ENCODE measurements at regions not wholly inside any gene's neighbourhood (a gene's known extent, or its start where the extent isn't known, plus 50 kb on each side); places are given as distances from the start of the nearest gene placed in this dataset.

DNA sequence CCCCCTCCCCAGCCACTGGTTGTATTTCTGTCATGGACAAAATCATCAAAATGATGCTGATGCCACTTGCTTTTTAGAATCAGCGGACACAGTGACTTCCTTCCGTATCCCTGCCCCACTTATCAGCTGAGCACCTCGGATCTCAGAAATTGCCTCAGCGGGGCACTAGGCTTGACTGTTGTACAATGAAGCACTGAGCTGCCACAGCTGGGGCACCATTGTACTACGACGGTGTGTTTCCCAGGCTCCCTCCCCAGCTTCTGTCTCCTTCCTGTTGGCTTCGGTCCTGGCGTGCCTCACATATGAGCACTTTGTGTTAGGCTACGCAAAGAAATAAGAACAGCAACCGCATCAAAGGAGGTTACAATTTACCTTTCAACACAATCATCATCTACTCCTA is 82.4 kb downstream of the F11 start:
- Histone ChIP-seq H3K79me2 (no peaks in the 10 kb centered on the region), H3K4me1 (no peaks in the 10 kb centered on the region), H3K27me3 (ENCODE audit: control insufficient read depth, insufficient read depth, low read length) (no peaks in the 10 kb centered on the region), H2AFZ (no peak overlapping the region), H3K9me3 (ENCODE audit: control insufficient read depth, low read length) (no peaks in the 10 kb centered on the region), H3K4me2 (ENCODE audit: low read length) (no peak overlapping the region), H3K4me3 (ENCODE audit: low read depth, low read length) (no peak overlapping the region), H3K36me3 (ENCODE audit: control insufficient read depth, insufficient read depth, low read length) (no peaks in the 10 kb centered on the region), H3K27ac (no peak overlapping the region), H3K9ac (no peak overlapping the region)
- TF ChIP-seq, protein P1, sequence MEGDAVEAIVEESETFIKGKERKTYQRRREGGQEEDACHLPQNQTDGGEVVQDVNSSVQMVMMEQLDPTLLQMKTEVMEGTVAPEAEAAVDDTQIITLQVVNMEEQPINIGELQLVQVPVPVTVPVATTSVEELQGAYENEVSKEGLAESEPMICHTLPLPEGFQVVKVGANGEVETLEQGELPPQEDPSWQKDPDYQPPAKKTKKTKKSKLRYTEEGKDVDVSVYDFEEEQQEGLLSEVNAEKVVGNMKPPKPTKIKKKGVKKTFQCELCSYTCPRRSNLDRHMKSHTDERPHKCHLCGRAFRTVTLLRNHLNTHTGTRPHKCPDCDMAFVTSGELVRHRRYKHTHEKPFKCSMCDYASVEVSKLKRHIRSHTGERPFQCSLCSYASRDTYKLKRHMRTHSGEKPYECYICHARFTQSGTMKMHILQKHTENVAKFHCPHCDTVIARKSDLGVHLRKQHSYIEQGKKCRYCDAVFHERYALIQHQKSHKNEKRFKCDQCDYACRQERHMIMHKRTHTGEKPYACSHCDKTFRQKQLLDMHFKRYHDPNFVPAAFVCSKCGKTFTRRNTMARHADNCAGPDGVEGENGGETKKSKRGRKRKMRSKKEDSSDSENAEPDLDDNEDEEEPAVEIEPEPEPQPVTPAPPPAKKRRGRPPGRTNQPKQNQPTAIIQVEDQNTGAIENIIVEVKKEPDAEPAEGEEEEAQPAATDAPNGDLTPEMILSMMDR (IDR thresholded peaks at IDR 0.05) = no peak

DNA sequence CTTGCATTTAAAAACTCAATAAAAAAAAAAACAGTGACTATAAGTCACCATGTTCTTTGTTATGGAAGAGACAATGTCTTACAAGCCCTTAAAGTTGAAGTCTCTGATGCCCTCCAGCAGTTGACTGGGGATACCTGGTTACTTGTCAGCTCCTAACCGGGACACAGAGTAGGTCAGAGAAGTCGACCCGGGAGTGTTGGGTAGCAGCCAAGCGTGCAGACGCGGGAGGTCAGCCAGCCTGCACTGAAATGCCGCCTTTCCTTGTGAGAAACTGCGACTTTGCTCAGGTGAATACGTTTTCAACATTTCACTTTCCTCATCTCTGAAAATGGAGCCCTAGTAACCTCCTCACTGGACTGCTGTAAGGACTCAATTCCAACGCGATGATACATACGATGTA is 81.8 kb downstream of the F11 start:
- TF ChIP-seq, protein P1 (IDR thresholded peaks at IDR 0.05) = no peak
- no peaks in the 10 kb centered on the region for H3K27me3 ChIP-seq (ENCODE audit: control insufficient read depth, insufficient read depth, low read length)
- H3K36me3 ChIP-seq (ENCODE audit: control insufficient read depth, insufficient read depth, low read length) = no peaks in the 10 kb centered on the region

DNA sequence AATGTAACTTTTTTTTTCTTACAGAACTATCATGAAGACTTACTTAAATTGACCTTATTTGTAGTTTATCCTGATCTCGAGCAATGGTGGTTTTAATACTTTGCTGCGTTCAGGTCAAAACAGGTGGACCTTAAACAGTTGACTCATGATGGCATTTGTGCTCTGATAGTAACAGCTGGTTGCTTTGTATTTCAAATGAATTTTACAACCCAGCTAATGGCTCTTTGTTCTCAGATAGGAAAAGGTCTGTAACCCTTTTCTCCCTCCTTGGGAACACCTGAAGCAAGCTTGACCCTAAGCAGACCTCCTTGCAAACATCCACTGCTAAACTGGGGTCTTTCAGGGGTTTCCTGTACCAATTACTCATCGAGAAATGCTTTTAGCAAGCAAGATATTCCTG is 79.2 kb downstream of the F11 start:
- Histone ChIP-seq H3K4me3 (ENCODE audit: low read depth, low read length) (no peak overlapping the region), H2AFZ (no peak overlapping the region), H3K27ac (no peak overlapping the region), H3K36me3 (ENCODE audit: control insufficient read depth, insufficient read depth, low read length) (no peaks in the 10 kb centered on the region), H3K4me1 (no peaks in the 10 kb centered on the region), H3K79me2 (no peaks in the 10 kb centered on the region), H3K4me2 (ENCODE audit: low read length) (no peak overlapping the region), H3K9me3 (ENCODE audit: control insufficient read depth, low read length) (no peaks in the 10 kb centered on the region), H3K9ac (no peak overlapping the region), H3K27me3 (ENCODE audit: control insufficient read depth, insufficient read depth, low read length) (no peaks in the 10 kb centered on the region)
- TF ChIP-seq, protein P1 (IDR thresholded peaks at IDR 0.05) = no peak

More for the DNA sequence above, 81.8 kb downstream of the F11 start:
- Histone ChIP-seq H3K9ac (no peak overlapping the region), H3K79me2 (no peaks in the 10 kb centered on the region), H3K9me3 (ENCODE audit: control insufficient read depth, low read length) (no peaks in the 10 kb centered on the region), H3K4me3 (ENCODE audit: low read depth, low read length) (no peak overlapping the region), H2AFZ (no peak overlapping the region), H3K4me1 (no peaks in the 10 kb centered on the region), H3K4me2 (ENCODE audit: low read length) (no peak overlapping the region), H3K27ac (no peak overlapping the region)

DNA sequence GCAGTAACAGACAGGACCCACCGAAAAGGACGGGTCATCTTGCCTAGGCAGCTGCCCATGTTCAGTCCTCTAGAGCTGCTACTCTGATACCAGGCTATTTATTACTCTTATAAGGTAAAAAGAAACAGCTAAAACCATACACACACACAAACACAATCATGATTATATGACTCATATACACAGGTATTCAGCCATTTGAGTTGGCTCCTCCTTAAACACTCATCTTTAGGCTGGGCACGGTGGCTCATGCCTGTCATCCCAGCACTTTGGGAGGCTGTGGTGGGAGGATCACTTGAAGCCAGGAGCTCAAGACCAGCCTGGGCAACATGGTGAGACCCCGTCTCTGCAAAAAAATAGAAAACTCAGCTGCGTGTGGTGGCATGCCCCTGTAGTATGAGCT is 76.6 kb downstream of the F11 start:
- no peak overlapping the region for H3K9ac ChIP-seq
- H3K4me3 ChIP-seq (ENCODE audit: low read depth, low read length) = no peak overlapping the region
- H3K4me1 ChIP-seq = no peaks in the 10 kb centered on the region
- H3K27ac ChIP-seq = no peak overlapping the region
- H2AFZ ChIP-seq = no peak overlapping the region
- no peaks in the 10 kb centered on the region for H3K9me3 ChIP-seq (ENCODE audit: control insufficient read depth, low read length)
- no peaks in the 10 kb centered on the region for H3K27me3 ChIP-seq (ENCODE audit: control insufficient read depth, insufficient read depth, low read length)
- no peak overlapping the region for H3K4me2 ChIP-seq (ENCODE audit: low read length)
- TF ChIP-seq, protein P1 (IDR thresholded peaks at IDR 0.05) = no peak
- no peaks in the 10 kb centered on the region for H3K79me2 ChIP-seq
- no peaks in the 10 kb centered on the region for H3K36me3 ChIP-seq (ENCODE audit: control insufficient read depth, insufficient read depth, low read length)

DNA sequence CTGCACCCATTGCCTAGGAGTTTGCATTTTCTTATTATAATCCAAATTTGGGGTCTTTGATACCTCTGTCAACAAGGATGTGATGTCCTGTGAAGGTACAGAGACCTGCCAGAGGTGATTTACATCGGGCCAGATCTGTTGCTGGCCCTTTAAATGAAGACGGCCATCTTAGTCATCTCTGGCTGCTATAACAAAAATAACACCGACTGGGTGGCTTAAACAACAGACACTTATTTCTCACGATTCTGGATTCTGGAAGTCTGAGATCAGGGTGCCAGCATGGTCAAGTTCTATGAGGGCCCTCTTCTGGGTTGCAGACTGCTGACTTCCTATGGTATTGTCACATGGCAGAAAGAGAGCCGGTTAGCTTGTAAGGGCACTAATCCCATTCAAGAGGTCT is 75.7 kb downstream of the F11 start:
- Histone ChIP-seq H3K27ac (no peak overlapping the region), H3K4me3 (ENCODE audit: low read depth, low read length) (no peak overlapping the region), H3K27me3 (ENCODE audit: control insufficient read depth, insufficient read depth, low read length) (no peaks in the 10 kb centered on the region), H3K36me3 (ENCODE audit: control insufficient read depth, insufficient read depth, low read length) (no peaks in the 10 kb centered on the region), H3K9ac (no peak overlapping the region), H3K4me2 (ENCODE audit: low read length) (no peak overlapping the region), H3K4me1 (no peaks in the 10 kb centered on the region), H3K79me2 (no peaks in the 10 kb centered on the region), H3K9me3 (ENCODE audit: control insufficient read depth, low read length) (no peaks in the 10 kb centered on the region), H2AFZ (no peak overlapping the region)
- TF ChIP-seq, protein P1 (IDR thresholded peaks at IDR 0.05) = no peak

All from parathyroid adenoma (tissue), 2 donors.